H54 (cell line): ENCODE measurements at regions not wholly inside any gene's neighbourhood (a gene's known extent, or its start where the extent isn't known, plus 50 kb on each side); places are given as distances from the start of the nearest gene placed in this dataset.

Experiments
- DNase-seq: peaks from one replicate; pipeline ENCODE4 v3.0.0; 2011; ENCODE audit warnings: low spot score, mixed read lengths; ENCODE audit not compliant: insufficient read length
- FAIRE-seq: peaks from 3 replicates; lab custom pipeline; 2011; peaks lifted over from hg19 to GRCh38; lab: Jason Lieb, UNC
- POLR2A ChIP-seq: IDR thresholded peaks from 2 replicates; pipeline ENCODE4 v1.6.1; 2011; ENCODE audit warnings: low read depth, mild to moderate bottlenecking, low read length

DNA sequence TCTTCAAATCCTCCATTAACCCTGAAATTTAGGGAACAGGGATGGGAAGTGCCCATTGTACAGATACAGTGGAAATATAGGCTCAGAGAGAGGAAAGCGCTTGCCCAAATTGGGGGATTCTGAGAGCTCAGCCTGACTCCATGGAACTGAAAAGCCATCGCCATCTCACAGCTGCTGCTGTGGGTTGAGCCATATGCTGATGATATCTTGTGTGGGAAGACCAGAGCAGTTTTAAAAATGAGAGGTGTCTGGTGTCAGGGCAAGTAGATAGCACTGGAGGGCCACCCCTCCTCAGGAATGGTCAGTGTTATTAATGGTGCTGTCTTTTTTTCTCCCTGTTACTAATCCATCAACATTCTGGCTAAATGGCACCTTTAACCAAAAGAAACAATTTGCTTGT lies 50.9 kb upstream of the C5orf58 start:
- no peak for FAIRE-seq
- TF ChIP-seq POLR2A: no peak

DNA sequence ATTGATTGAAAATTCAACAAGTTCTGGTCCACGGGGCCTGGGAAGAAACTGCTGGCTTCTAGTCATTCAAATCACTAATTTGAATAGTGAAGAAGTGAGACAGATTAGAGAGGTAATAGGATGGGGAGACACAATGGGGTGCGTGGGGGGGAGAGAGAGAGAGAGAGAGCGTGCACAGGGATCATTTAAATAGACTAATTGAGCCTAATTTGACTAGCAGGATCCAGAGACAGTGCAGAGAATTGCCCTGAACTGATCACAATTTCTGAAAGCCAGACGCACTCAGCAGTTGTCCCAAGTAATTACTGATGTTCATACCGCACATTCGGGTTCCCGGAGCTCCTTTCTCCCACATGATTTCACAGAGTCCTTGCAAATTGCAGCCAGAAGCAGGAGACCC lies 50.3 kb upstream of the C5orf58 start:
- no peak for FAIRE-seq
- TF ChIP-seq POLR2A: no peak
- DNase-seq: no peak

More for the DNA sequence above, 50.9 kb upstream of the C5orf58 start:
- no peak for DNase-seq
